Mesendoderm (in vitro differentiated cells): ENCODE measurements at regions not wholly inside any gene's neighbourhood (a gene's known extent, or its start where the extent isn't known, plus 50 kb on each side); places are given as distances from the start of the nearest gene placed in this dataset.

Experiments
- DNase-seq: peaks from one replicate; pipeline ENCODE4 v3.0.0; 2013
- H2AK5ac ChIP-seq: 2 replicates; pipeline ENCODE4 v1.6.1; 2013; ENCODE audit warnings: low read length, inconsistent platforms
- H2BK120ac ChIP-seq: 2 replicates; pipeline ENCODE4 v1.6.1; 2013; ENCODE audit warnings: low read depth, mild to moderate bottlenecking, low read length, moderate library complexity, mixed read lengths
- H2BK15ac ChIP-seq: replicated peaks from 2 replicates; pipeline ENCODE4 v1.6.1; 2013; ENCODE audit warnings: low read depth, mild to moderate bottlenecking, moderate library complexity
- H2BK5ac ChIP-seq: 2 replicates; pipeline ENCODE4 v1.6.1; 2013; ENCODE audit warnings: low read length, inconsistent platforms
- H3K18ac ChIP-seq: 2 replicates; pipeline ENCODE4 v1.6.1; 2013; ENCODE audit warnings: mild to moderate bottlenecking, low read length, mixed read lengths
- H3K23ac ChIP-seq: one replicate; pipeline ENCODE4 v1.6.1; 2013; ENCODE audit warnings: low read length
- H3K27ac ChIP-seq: 2 replicates; pipeline ENCODE4 v1.5.1; 2013; ENCODE audit warnings: low read depth, mild to moderate bottlenecking, inconsistent platforms, low read length, moderate library complexity
- H3K27me3 ChIP-seq: 2 replicates; pipeline ENCODE4 v1.6.1; 2013; ENCODE audit warnings: low read length, control low read depth, mild to moderate bottlenecking, inconsistent platforms; ENCODE audit not compliant: insufficient read depth, poor library complexity
- H3K36me3 ChIP-seq: 2 replicates; pipeline ENCODE4 v1.6.1; 2013; ENCODE audit warnings: low read length, inconsistent platforms; ENCODE audit not compliant: control insufficient read depth, insufficient read depth
- H3K4ac ChIP-seq: one replicate; pipeline ENCODE4 v1.6.1; 2013; ENCODE audit warnings: low read depth, mild to moderate bottlenecking, low read length, moderate library complexity
- H3K4me1 ChIP-seq: 2 replicates; pipeline ENCODE4 v1.6.1; 2013; ENCODE audit warnings: low read depth, low read length, inconsistent platforms; ENCODE audit not compliant: control insufficient read depth
- H3K4me2 ChIP-seq: 2 replicates; pipeline ENCODE4 v1.6.1; 2013; ENCODE audit warnings: low read length
- H3K4me3 ChIP-seq: 2 replicates; pipeline ENCODE4 v1.5.1; 2013; ENCODE audit warnings: mild to moderate bottlenecking, low read length
- H3K56ac ChIP-seq: one replicate; pipeline ENCODE4 v1.6.1; 2013; ENCODE audit warnings: low read length
- H3K79me1 ChIP-seq: 2 replicates; pipeline ENCODE4 v1.6.1; 2013; ENCODE audit warnings: low read length, inconsistent platforms
- H3K79me2 ChIP-seq: 2 replicates; pipeline ENCODE4 v1.6.1; 2013; ENCODE audit warnings: mild to moderate bottlenecking, low read length; ENCODE audit not compliant: control insufficient read depth, insufficient read depth
- H3K9ac ChIP-seq: 2 replicates; pipeline ENCODE4 v1.6.1; 2013; ENCODE audit warnings: low read length, inconsistent platforms
- H4K5ac ChIP-seq: one replicate; pipeline ENCODE4 v1.6.1; 2013; ENCODE audit warnings: low read length
- H4K8ac ChIP-seq: one replicate; pipeline ENCODE4 v1.6.1; 2013; ENCODE audit warnings: low read depth, mild to moderate bottlenecking, control low read depth, low read length, moderate library complexity
- WGBS: extraction: QIAGEN DNeasy Blood & Tissue Kit; methylation state at CpG from one replicate; pipeline ENCODE4 v1.1.7; 2013; ENCODE audit warnings: low lambda C conversion rate, missing lambda C conversion rate; ENCODE audit not compliant: insufficient coverage; ENCODE audit errors: extremely low coverage; 5-methylcytosine and 5-hydroxymethylcytosine counted together

GRCh38 chrX:19193565-19193964 is 71.3 kb upstream of the ADGRG2 start:
- no peak overlapping the region for H2BK120ac ChIP-seq
- no peak overlapping the region for H3K56ac ChIP-seq
- H3K27ac ChIP-seq, result no peak overlapping the region
- no peak overlapping the region for H3K4ac ChIP-seq
- no peak overlapping the region for H4K5ac ChIP-seq
- no peak overlapping the region for H4K8ac ChIP-seq
- H3K4me3 ChIP-seq, result no peak overlapping the region
- H2BK15ac ChIP-seq, result no peak overlapping the region
- no peaks in the 10 kb centered on the region for H3K36me3 ChIP-seq
- H3K27me3 ChIP-seq, result no peaks in the 10 kb centered on the region
- no peak overlapping the region for H3K9ac ChIP-seq
- no peak overlapping the region for H2AK5ac ChIP-seq
- no peak overlapping the region for H3K18ac ChIP-seq
- no peak overlapping the region for H3K23ac ChIP-seq
- no peaks in the 10 kb centered on the region for H3K4me1 ChIP-seq
- H3K79me2 ChIP-seq, result no peaks in the 10 kb centered on the region
- H3K79me1 ChIP-seq, result no peaks in the 10 kb centered on the region
- peak; percentile 17 for DNase-seq
- H3K4me2 ChIP-seq, result no peak overlapping the region
- no peak overlapping the region for H2BK5ac ChIP-seq
- no CpG with 5 or more reads among the region's 8 CpGs for WGBS

- no peaks in the 10 kb centered on the region for H3K36me3 ChIP-seq
- no peak overlapping the region for H3K9ac ChIP-seq
- no peaks in the 10 kb centered on the region for H3K79me2 ChIP-seq
- no CpG with 5 or more reads among the region's 9 CpGs for WGBS
- no peaks in the 10 kb centered on the region for H3K79me1 ChIP-seq
- no peak overlapping the region for H3K27ac ChIP-seq
- no peak overlapping the region for H3K4me3 ChIP-seq
- H4K8ac ChIP-seq, result no peak overlapping the region
- no peak for DNase-seq
- H2BK15ac ChIP-seq, result no peak overlapping the region
- no peak overlapping the region for H3K4me2 ChIP-seq
- H2AK5ac ChIP-seq, result no peak overlapping the region
- H2BK120ac ChIP-seq, result no peak overlapping the region
- no peak overlapping the region for H2BK5ac ChIP-seq
- H3K4ac ChIP-seq, result no peak overlapping the region
- no peak overlapping the region for H3K18ac ChIP-seq
- no peaks in the 10 kb centered on the region for H3K27me3 ChIP-seq
- H4K5ac ChIP-seq, result no peak overlapping the region
- H3K4me1 ChIP-seq, result no peaks in the 10 kb centered on the region
- H3K23ac ChIP-seq, result no peak overlapping the region
- H3K56ac ChIP-seq, result no peak overlapping the region
These were observed 72.3 kb upstream of the ADGRG2 start for GRCh38 chrX:19194285-19195242.

GRCh38 chrX:19195243-19195610 is 73.0 kb upstream of the ADGRG2 start:
- H3K9ac ChIP-seq, result no peak overlapping the region
- no peak overlapping the region for H3K27ac ChIP-seq
- DNase-seq, result no peak
- H3K18ac ChIP-seq, result no peak overlapping the region
- no peak overlapping the region for H3K4me2 ChIP-seq
- no peak overlapping the region for H3K4ac ChIP-seq
- H3K36me3 ChIP-seq, result no peaks in the 10 kb centered on the region
- H3K4me3 ChIP-seq, result no peak overlapping the region
- no peak overlapping the region for H3K23ac ChIP-seq
- H4K8ac ChIP-seq, result no peak overlapping the region
- WGBS, result no CpG with 5 or more reads among the region's 11 CpGs
- H3K27me3 ChIP-seq, result no peaks in the 10 kb centered on the region
- no peak overlapping the region for H2BK120ac ChIP-seq
- H3K56ac ChIP-seq, result no peak overlapping the region
- no peak overlapping the region for H2BK15ac ChIP-seq
- no peak overlapping the region for H2AK5ac ChIP-seq
- H3K4me1 ChIP-seq, result no peaks in the 10 kb centered on the region
- no peak overlapping the region for H4K5ac ChIP-seq
- H3K79me2 ChIP-seq, result no peaks in the 10 kb centered on the region
- H3K79me1 ChIP-seq, result no peaks in the 10 kb centered on the region
- no peak overlapping the region for H2BK5ac ChIP-seq

GRCh38 chrX:19198473-19198872 is 76.2 kb upstream of the ADGRG2 start:
- H3K56ac ChIP-seq, result no peak overlapping the region
- no peak overlapping the region for H4K5ac ChIP-seq
- no peak overlapping the region for H3K9ac ChIP-seq
- WGBS, result no CpG with 5 or more reads among the region's 2 CpGs
- no peaks in the 10 kb centered on the region for H3K79me2 ChIP-seq
- H3K79me1 ChIP-seq, result no peaks in the 10 kb centered on the region
- no peak overlapping the region for H3K4ac ChIP-seq
- H4K8ac ChIP-seq, result no peak overlapping the region
- H2BK120ac ChIP-seq, result no peak overlapping the region
- H3K18ac ChIP-seq, result no peak overlapping the region
- no peak overlapping the region for H3K27ac ChIP-seq
- no peaks in the 10 kb centered on the region for H3K36me3 ChIP-seq
- no peak overlapping the region for H3K23ac ChIP-seq
- no peaks in the 10 kb centered on the region for H3K4me1 ChIP-seq
- no peak overlapping the region for H2BK15ac ChIP-seq
- no peak overlapping the region for H2BK5ac ChIP-seq
- H3K27me3 ChIP-seq, result no peaks in the 10 kb centered on the region
- no peak overlapping the region for H3K4me3 ChIP-seq
- no peak overlapping the region for H2AK5ac ChIP-seq
- H3K4me2 ChIP-seq, result no peak overlapping the region
- no peak for DNase-seq

- Histone ChIP-seq H3K4ac (no peak overlapping the region), H3K79me2 (no peaks in the 10 kb centered on the region), H3K27me3 (no peaks in the 10 kb centered on the region), H3K56ac (no peak overlapping the region), H3K79me1 (no peaks in the 10 kb centered on the region), H3K4me2 (no peak overlapping the region), H3K23ac (no peak overlapping the region), H2BK15ac (no peak overlapping the region), H4K8ac (no peak overlapping the region), H3K4me3 (no peak overlapping the region), H3K18ac (no peak overlapping the region), H3K36me3 (no peaks in the 10 kb centered on the region), H4K5ac (no peak overlapping the region), H2AK5ac (no peak overlapping the region), H3K9ac (no peak overlapping the region), H2BK120ac (no peak overlapping the region), H3K27ac (no peak overlapping the region), H3K4me1 (no peaks in the 10 kb centered on the region), H2BK5ac (no peak overlapping the region)
- DNase-seq, result no peak
- no CpG with 5 or more reads among the region's 1 CpG for WGBS
These were observed 79.9 kb upstream of the ADGRG2 start for GRCh38 chrX:19202171-19202570.

- H2AK5ac ChIP-seq, result no peak overlapping the region
- no peak overlapping the region for H2BK120ac ChIP-seq
- H2BK5ac ChIP-seq, result no peak overlapping the region
- WGBS, result no CpG with 5 or more reads among the region's 6 CpGs
- H3K79me2 ChIP-seq, result no peaks in the 10 kb centered on the region
- H3K36me3 ChIP-seq, result no peaks in the 10 kb centered on the region
- H3K4me2 ChIP-seq, result no peak overlapping the region
- no peak overlapping the region for H3K23ac ChIP-seq
- no peak overlapping the region for H2BK15ac ChIP-seq
- H4K5ac ChIP-seq, result no peak overlapping the region
- H3K27me3 ChIP-seq, result no peaks in the 10 kb centered on the region
- H3K18ac ChIP-seq, result no peak overlapping the region
- no peaks in the 10 kb centered on the region for H3K79me1 ChIP-seq
- H3K4me3 ChIP-seq, result no peak overlapping the region
- no peak overlapping the region for H3K9ac ChIP-seq
- H4K8ac ChIP-seq, result no peak overlapping the region
- no peak overlapping the region for H3K27ac ChIP-seq
- no peak overlapping the region for H3K4ac ChIP-seq
- no peaks in the 10 kb centered on the region for H3K4me1 ChIP-seq
- no peak for DNase-seq
- H3K56ac ChIP-seq, result no peak overlapping the region
These were observed 82.4 kb upstream of the ADGRG2 start for GRCh38 chrX:19204636-19205035.
